ENCODE measurements at regions not wholly inside any gene's neighbourhood (a gene's known extent, or its start where the extent isn't known, plus 50 kb on each side); places are given as distances from the start of the nearest gene placed in this dataset.

DNA sequence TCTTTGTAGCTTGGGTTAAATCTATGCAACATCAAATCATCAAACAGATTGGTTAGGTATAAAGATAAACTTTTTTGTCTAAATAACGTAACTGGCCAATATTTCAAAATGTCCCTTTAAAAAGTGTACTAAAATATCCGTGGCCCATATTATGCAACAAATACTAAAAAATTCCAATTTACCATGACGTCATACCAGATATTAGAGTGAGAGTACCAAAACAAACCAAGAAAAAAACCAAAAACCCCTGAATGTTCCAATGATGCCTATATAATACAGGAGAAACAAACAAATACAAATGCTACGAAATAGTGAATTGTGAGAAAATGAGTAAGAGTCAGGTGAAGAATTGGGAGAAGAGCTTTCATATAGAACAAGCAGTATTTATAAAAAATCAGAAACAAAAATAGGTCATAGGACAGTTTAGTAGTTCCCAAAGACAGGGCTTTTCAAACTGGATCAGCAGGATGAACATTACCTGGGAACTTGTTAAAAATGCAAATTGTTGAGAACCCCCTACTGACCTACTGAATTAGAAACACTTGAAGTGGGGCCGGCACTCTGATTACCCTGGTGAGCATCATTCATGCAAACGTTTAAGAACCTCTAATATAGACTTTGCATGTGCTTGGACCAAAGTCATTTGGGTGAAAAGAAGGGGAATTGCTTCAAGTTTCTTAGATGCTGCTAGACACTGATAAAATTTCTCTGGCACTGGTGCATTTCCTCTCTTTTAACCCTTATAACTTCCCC lies 753.7 kb downstream of the DSC3 start:
- Histone ChIP-seq H4K5ac (ENCODE audit: insufficient read length, low read depth, low read length) (no peak overlapping the region), H4K8ac (ENCODE audit: extremely low read depth, insufficient read depth, low read length) (no peak overlapping the region), H3K23ac (ENCODE audit: insufficient read length) (no peak overlapping the region), H3K18ac (ENCODE audit: extremely low read depth, low read length) (no peak overlapping the region), H3K4me3 (ENCODE audit: extremely low read depth in 1 of 4, insufficient read depth in 2 of 4, low read depth in 3 of 4, low read length in 4 of 4) (no peak overlapping the region), H2BK15ac (ENCODE audit: low read length) (no peak overlapping the region), H3K79me2 (ENCODE audit: control insufficient read depth in 1 of 2, insufficient read depth in 2 of 2, low read length in 2 of 2) (no peaks in the 10 kb centered on the region), H2BK5ac (ENCODE audit: low read depth, low read length) (no peak overlapping the region), H3K14ac (ENCODE audit: insufficient read length) (no peak overlapping the region), H2BK12ac (ENCODE audit: low read depth, low read length) (no peak overlapping the region), H4K91ac (replicated peaks; ENCODE audit: insufficient read length, low read length) (no peak overlapping the region), H3K4ac (replicated peaks; ENCODE audit: insufficient read length, low read depth, low read length) (no peak overlapping the region), H3K79me1 (ENCODE audit: low read depth, low read length) (no peaks in the 10 kb centered on the region), H3K27me3 (replicated peaks in 1 of 4; ENCODE audit: control insufficient read depth in 3 of 4, extremely low read depth in 1 of 4, insufficient read depth in 3 of 4, low read length in 3 of 4) (no peaks in the 10 kb centered on the region), H2BK120ac (replicated peaks; ENCODE audit: low read depth, low read length) (no peak overlapping the region), H3K36me3 (ENCODE audit: control insufficient read depth in 2 of 4, insufficient read depth in 4 of 4, low read length in 3 of 4) (no peaks in the 10 kb centered on the region), H3K9me3 (ENCODE audit: insufficient read depth in 2 of 2, low read depth in 1 of 2, low read length in 1 of 2) (no peaks in the 10 kb centered on the region), H3K4me2 (ENCODE audit: insufficient read depth in 1 of 2, low read depth in 2 of 2, low read length in 2 of 2) (peak overlapping the region in 1 of 2 experiments; percentile 26; a peak in 1 of 4 replicates), H2AFZ (ENCODE audit: low read length) (no peak overlapping the region), H3K56ac (replicated peaks; ENCODE audit: insufficient read length, low read depth, low read length) (no peak overlapping the region), H2BK20ac (ENCODE audit: low read length) (no peak overlapping the region), H3K23me2 (ENCODE audit: low read depth, low read length) (no peaks in the 10 kb centered on the region), H3K9ac (replicated peaks in 1 of 4; ENCODE audit: extremely low read depth in 1 of 4, low read depth in 3 of 4, low read length in 3 of 4) (peak overlapping the region in 1 of 4 experiments; percentile 34; a peak in 1 of 7 replicates), H4K20me1 (replicated peaks in 1 of 2; ENCODE audit: control insufficient read depth in 1 of 2, insufficient read depth in 2 of 2, low read length in 2 of 2) (no peaks in the 10 kb centered on the region), H2AK5ac (ENCODE audit: low read depth, low read length) (no peak overlapping the region), H3K27ac (ENCODE audit: low read depth, low read length) (no peak overlapping the region), H3K4me1 (replicated peaks in 1 of 4; ENCODE audit: control insufficient read depth in 3 of 4, insufficient read depth in 4 of 4, low read length in 3 of 4) (peaks cover 0 to 2% (median 0%) of the 10 kb centered on the region in 4 experiments; a peak in 1 of 7 replicates)
- ChIA-PET POLR2A (ENCODE audit: partially characterized antibody) (no interaction called here), CTCF (ENCODE audit: partially characterized antibody) (no interaction called here)
- 63% methylated on average over 6 of the region's 6 CpGs; no CpG with 5 or more reads in 1 of the 2 experiments for WGBS, 2 experiments (ENCODE audit: extremely low coverage in 1 of 2, insufficient coverage in 1 of 2, insufficient read length in 1 of 2, insufficient replicate concordance in 2 of 2, low coverage in 1 of 2, low lambda C conversion rate in 2 of 2, missing lambda C conversion rate in 1 of 2)
- FAIRE-seq (no peak), DNase-seq (ENCODE audit: low read depth in 1 of 2, low spot score in 2 of 2) (no peak)
- TF ChIP-seq NANOG (IDR thresholded peaks at IDR 0.05; ENCODE audit: insufficient read depth, low read depth, low read length, poor library complexity, severe bottlenecking) (peak; percentile 77), JUND (IDR thresholded peaks at IDR 0.05; ENCODE audit: low read length) (no peak)
